LHCN-M2 (cell line): ENCODE measurements at regions not wholly inside any gene's neighbourhood (a gene's known extent, or its start where the extent isn't known, plus 50 kb on each side); places are given as distances from the start of the nearest gene placed in this dataset.

Experiments
- DNase-seq: peaks from one replicate; pipeline ENCODE4 v3.0.0-alpha.2; 2012; ENCODE audit warnings: low read depth

DNA sequence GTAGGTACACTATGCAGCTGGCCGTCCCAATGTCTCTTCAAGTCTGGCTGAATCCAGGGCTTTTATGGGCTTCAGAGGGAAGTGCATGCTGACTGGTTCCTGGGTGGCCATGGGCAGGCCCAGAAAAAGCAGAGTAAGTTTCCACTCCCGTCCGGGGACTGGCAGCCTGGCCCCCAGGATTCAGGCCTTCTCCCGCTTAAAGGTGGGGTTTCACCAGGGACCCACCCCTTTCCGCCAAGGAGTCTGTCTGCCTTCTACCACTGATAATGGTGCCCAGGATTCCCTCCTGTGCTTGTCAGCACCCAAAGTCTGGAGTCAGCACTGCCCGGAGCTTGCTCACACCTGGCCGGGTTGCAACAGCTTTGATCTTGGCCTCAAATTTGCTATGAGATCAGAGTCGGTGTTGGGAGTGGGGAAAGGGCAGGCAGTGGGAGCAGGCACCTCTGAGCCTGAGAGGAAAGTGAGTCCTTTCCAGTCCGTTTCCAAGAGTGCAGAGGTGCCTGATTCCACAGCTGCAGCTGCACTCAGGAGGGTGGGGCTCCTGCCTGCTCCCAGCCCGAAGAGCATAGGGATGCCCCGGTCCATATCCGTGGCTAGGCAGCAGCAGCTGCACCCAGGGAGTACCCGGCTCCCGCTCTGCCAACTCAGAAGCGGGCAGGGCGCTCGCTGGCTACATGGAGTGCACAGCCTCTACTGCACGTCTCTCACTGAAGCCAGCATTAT is 1344.3 kb upstream of the ADGRL3 start:
- no peak for DNase-seq

DNA sequence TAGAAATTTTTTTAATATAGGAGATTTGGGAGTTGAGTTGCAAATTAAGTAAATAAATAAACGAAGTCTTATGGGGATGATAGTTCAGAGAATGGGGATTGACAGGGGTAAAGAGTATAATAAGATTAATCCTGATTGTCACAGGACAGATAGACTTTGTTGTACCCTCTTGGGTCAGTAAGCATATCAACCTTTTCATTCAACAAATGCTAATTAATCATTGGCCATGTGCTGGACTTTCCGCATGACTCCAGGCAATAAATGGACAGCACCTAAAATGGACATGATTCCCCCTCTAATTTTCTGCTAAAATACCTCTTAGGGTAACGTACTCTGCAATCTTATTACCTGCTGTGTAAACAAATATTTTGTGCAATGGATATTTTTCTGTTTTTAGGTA is 1331.1 kb upstream of the ADGRL3 start:
- no peak for DNase-seq

- DNase-seq, result no peak
Observed at GRCh38 chr4:59869559-59869958, 1330.6 kb upstream of the ADGRL3 start.

GRCh38 chr4:59881632-59882031 is 1318.5 kb upstream of the ADGRL3 start:
- no peak for DNase-seq

GRCh38 chr4:59904331-59904730 is 1295.8 kb upstream of the ADGRL3 start:
- DNase-seq, result no peak

GRCh38 chr4:59920416-59920815 is 1279.7 kb upstream of the ADGRL3 start:
- DNase-seq, result no peak

- no peak for DNase-seq
Observed at GRCh38 chr4:59925290-59925689, 1274.8 kb upstream of the ADGRL3 start.

DNA sequence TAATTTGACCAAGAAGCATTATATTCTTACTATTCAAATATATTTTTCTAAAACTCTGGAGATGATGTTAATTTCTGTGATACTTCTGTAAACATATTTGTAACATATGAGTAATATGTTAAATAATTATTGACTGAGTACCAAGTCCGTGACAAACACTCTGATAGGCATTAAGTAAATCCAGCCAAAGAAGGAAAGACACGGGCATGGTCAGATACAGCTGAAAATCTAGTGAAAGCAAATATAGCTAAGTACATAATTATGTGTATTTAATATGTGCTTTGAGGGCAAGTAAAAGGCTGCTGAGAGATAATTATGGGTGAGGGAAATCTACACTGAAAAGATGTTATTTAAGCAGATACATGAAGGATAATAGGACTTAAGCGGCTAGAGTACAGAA is 1263.6 kb upstream of the ADGRL3 start:
- no peak for DNase-seq

GRCh38 chr4:59938166-59938565 is 1262.0 kb upstream of the ADGRL3 start:
- DNase-seq, result no peak

- no peak for DNase-seq
Observed at GRCh38 chr4:59945277-59945676, 1254.8 kb upstream of the ADGRL3 start.

GRCh38 chr4:59945716-59946115 is 1254.4 kb upstream of the ADGRL3 start:
- no peak for DNase-seq

DNA sequence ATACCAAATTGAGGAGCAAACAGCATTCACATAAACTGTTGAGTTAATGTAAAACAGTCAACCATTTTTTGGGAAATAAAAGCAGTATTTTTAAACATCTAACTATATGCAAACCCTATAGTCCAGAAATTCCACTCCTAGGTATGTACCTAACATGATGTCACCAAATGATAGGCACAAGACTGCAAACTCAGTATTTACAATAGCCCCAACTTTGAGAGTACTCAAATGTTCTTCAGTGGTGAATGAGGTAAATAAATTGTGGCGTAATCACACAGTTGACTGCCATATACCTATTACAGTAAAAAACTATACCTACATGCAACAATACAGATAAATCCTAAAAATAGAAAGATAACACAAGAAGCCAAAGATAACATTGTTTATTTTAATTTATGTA is 1243.8 kb upstream of the ADGRL3 start:
- DNase-seq, result no peak

- no peak for DNase-seq
Observed at GRCh38 chr4:59960143-59960542, 1240.0 kb upstream of the ADGRL3 start.

DNA sequence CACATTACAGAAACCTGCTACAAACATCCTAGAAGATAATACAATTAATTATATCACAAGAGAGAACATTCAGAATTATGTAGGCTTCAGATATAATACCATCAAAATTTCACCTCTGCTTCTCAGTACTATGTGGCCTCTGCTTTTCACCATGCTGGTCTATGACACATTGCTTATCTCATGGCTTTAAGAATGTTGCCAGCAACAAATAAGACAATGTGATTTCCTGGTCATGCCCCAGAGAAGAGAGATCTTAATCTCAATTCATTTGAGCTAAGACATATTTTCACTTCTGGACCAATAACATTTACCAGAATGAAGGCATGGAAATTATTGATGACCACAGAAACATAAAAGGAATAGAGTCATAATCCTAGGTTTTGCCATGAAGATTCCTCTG is 1233.4 kb upstream of the ADGRL3 start:
- no peak for DNase-seq

GRCh38 chr4:59968796-59969195 is 1231.3 kb upstream of the ADGRL3 start:
- DNase-seq, result no peak

GRCh38 chr4:59969909-59970308 is 1230.2 kb upstream of the ADGRL3 start:
- DNase-seq, result no peak

DNA sequence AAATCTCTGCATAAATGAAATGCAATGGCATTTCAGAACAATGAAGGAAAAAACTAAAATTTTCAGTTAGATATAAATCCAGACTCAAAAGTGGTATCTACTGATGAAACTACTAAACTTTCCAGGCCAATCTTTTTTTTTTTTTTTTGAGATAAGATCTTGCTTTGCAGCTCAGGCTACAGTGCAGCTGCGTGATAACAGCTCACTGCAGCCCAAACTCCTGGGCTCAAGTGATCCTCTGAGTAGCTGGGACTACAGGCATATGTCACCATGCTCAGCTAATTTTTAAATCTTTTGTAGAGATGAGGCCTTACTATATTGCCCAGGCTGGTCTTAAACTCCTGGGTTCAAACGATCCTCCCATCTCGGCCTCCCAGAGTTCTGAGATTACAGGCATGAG is 1228.2 kb upstream of the ADGRL3 start:
- no peak for DNase-seq

DNA sequence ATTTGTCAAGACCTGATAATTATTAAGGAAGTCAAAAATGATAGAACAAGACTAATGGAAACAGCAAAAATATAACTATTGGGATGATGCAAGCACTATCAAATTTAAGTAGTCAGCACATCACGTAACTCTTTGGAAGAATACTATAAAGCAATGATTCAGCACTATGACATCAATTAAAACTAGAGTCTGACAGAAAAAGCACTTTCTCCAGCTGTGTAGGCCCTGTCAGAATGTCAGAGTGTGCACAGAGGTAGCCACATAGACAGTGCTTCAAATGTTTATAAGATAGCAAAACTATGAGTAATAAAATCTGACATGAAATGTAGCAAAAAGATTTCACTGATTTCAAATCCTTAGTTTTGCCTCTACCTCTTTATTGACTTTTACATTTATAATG is 1226.6 kb upstream of the ADGRL3 start:
- DNase-seq, result no peak

GRCh38 chr4:59979061-59979460 is 1221.1 kb upstream of the ADGRL3 start:
- no peak for DNase-seq

DNA sequence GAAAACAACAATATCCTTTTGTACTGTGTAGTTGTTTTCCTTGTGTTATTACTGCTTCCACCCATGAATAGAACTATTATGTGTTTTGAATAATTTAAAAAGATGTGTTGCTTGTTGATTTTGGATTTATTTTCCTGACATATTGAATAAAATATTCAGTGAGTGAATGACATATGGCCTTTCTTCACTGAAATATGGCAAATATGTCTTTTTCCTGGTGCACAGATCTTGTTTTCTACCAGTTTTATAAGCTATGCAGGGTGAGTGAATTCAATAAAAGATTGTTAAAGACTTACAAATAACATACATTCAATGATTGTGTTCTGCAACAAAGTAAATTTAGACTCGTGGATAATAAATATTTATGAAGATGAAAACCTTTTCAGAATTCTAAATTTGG is 1216.3 kb upstream of the ADGRL3 start:
- no peak for DNase-seq

GRCh38 chr4:59987289-59987688 is 1212.8 kb upstream of the ADGRL3 start:
- DNase-seq, result no peak

GRCh38 chr4:59994118-59994517 is 1206.0 kb upstream of the ADGRL3 start:
- no peak for DNase-seq

GRCh38 chr4:60002603-60003337 is 1197.4 kb upstream of the ADGRL3 start:
- no peak for DNase-seq
